Mesothelial cell of epicardium (in vitro differentiated cells): ENCODE measurements at regions not wholly inside any gene's neighbourhood (a gene's known extent, or its start where the extent isn't known, plus 50 kb on each side); places are given as distances from the start of the nearest gene placed in this dataset.

ENCODE experiments used
- DNase-seq, 2 experiments: peaks; one replicate each; pipeline ENCODE4 v3.0.0; 2021; ENCODE audit warnings: low spot score in 2 of 2; ENCODE audit not compliant: unreplicated experiment in 2 of 2
- H3K27ac Mint-ChIP-seq: 2 replicates; pipeline ENCODE4 v1.8.0; 2021; ENCODE audit warnings: mixed read lengths
- H3K27me3 Mint-ChIP-seq: 2 replicates; pipeline ENCODE4 v1.8.0; 2021; ENCODE audit warnings: low read depth, mixed read lengths
- H3K36me3 Mint-ChIP-seq: 2 replicates; pipeline ENCODE4 v1.8.0; 2021; ENCODE audit warnings: mixed read lengths
- H3K4me1 Mint-ChIP-seq: 2 replicates; pipeline ENCODE4 v1.8.0; 2021; ENCODE audit warnings: mixed read lengths
- H3K4me3 Mint-ChIP-seq: 2 replicates; pipeline ENCODE4 v1.8.0; 2021; ENCODE audit warnings: mild to moderate bottlenecking, moderate library complexity, mixed read lengths
- H3K9me3 Mint-ChIP-seq: 2 replicates; pipeline ENCODE4 v1.8.0; 2021; ENCODE audit warnings: mixed read lengths
- TF ChIP-seq, protein P1 (sequence below): fragments of 200-600 bp; sonication (generic); IDR thresholded peaks from one replicate; pipeline ENCODE4 v1.5.0; 2021; ENCODE audit warnings: antibody characterized with exemption; ENCODE audit not compliant: unreplicated experiment

DNA sequence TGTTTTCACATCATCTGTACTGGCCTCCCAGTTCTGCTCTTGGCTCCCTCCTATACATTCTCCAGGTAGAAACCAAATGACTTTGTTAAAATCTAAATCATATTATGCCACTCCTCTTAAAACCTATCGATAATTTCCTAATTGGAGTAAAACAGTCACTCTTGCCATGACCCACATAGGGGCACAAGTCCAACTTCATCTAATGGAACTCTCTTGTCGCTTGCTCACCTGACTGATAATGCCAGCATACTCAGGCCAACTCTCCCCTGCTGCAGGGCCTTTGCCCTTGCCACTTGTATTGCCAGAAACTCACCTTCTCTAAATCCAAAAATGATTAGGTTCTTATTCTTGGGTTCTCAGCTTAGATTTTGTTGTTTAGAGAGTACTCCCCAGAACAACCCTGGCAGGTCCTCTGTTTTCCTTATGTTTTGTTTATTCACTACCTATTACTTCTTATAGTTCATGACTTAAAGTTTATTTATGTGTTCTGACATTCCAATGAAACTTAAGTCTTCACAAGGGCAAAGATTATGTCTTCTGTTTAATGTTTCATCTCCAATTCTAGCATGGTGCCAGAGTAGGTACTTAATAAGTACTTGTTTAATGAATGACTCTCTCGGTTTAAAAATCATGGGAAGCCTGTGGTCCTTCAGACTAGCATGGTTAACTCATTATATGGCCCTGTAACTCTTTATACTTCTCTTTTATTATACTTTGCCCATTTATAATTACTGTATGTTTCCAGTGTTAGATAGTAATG, 345.9 kb upstream of the SMIM30 start:
- DNase-seq: no peak
- no peaks in the 10 kb centered on the region for H3K36me3 Mint-ChIP-seq
- no peaks in the 10 kb centered on the region for H3K27me3 Mint-ChIP-seq
- H3K9me3 Mint-ChIP-seq: peaks cover 76% of the 10 kb centered on the region
- H3K27ac Mint-ChIP-seq: no peak overlapping the region
- no peaks in the 10 kb centered on the region for H3K4me1 Mint-ChIP-seq
- TF ChIP-seq, protein P1, sequence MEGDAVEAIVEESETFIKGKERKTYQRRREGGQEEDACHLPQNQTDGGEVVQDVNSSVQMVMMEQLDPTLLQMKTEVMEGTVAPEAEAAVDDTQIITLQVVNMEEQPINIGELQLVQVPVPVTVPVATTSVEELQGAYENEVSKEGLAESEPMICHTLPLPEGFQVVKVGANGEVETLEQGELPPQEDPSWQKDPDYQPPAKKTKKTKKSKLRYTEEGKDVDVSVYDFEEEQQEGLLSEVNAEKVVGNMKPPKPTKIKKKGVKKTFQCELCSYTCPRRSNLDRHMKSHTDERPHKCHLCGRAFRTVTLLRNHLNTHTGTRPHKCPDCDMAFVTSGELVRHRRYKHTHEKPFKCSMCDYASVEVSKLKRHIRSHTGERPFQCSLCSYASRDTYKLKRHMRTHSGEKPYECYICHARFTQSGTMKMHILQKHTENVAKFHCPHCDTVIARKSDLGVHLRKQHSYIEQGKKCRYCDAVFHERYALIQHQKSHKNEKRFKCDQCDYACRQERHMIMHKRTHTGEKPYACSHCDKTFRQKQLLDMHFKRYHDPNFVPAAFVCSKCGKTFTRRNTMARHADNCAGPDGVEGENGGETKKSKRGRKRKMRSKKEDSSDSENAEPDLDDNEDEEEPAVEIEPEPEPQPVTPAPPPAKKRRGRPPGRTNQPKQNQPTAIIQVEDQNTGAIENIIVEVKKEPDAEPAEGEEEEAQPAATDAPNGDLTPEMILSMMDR: no peak
- H3K4me3 Mint-ChIP-seq: no peak overlapping the region

DNA sequence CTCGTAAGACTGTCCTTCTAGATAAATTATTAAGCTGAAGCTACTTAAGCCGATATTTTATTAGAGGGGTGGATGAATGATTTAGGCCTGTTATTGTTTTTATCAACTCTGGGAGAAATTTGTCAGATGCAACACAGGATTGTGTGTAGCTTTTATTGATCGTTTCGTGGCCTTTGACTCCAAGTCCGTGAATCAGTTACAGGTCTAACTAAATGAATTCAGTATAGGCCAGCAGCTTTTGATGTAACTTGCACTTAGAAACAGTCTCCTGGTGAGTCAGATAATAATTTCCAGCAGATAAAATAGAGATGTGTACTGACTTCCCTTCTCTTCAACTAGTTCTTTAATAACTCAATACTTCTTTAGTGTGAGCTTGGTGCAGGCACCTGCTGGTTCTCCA, 341.7 kb upstream of the SMIM30 start:
- Mint-ChIP-seq H3K36me3 (no peaks in the 10 kb centered on the region), H3K27ac (no peak overlapping the region), H3K4me1 (no peaks in the 10 kb centered on the region), H3K9me3 (peaks cover 75% of the 10 kb centered on the region), H3K27me3 (no peaks in the 10 kb centered on the region), H3K4me3 (no peak overlapping the region)
- TF ChIP-seq, protein P1: no peak
- DNase-seq: no peak

DNA sequence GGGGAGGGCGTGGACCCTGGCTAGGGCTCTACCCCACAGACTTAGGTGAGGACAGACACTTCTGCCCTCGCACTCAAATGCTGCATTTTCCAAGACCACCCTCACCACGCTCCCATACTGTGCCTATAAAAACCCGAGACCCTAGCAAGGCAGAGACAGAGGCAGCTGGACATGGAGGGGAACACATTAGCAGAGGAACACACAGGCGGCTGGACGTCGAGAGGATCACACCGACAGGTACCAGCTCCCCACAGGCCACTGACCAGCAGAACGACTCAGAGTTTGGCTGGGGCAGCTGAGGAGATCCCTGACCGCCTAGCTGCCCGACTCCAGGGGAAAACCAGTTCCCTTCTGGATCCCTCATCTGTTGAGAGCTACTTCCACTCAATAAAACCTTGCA, 338.2 kb upstream of the SMIM30 start:
- Mint-ChIP-seq H3K27me3 (no peaks in the 10 kb centered on the region), H3K27ac (no peak overlapping the region), H3K36me3 (no peaks in the 10 kb centered on the region), H3K4me3 (no peak overlapping the region), H3K9me3 (peaks cover 52% of the 10 kb centered on the region), H3K4me1 (no peaks in the 10 kb centered on the region)
- no peak for DNase-seq
- TF ChIP-seq, protein P1: no peak

DNA sequence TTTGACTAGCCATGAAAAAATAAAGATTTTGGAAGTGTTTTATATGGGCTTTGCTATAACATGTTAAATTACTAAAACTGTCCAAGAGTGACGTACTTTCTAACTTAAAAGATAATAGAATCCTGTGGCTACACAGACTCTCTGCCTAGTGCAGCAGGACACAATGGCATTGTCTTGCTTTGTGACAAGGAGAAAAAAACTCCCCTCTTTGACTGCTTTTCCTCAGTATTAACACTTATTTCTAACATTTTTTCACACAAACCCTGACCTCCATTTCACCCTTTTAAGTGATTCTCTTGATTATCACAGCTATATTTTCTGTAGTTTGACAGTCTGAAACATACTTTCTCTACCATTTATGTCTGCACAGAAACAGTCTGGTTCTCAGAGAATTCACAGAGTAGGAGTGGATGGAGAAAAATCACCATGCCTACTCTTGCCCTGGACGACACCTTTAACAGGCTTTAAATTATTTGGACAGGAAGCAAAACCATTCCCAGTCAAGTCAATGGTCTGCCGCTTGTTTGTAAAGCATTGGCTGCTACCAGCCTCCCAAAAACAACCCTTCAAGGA, 336.3 kb upstream of the SMIM30 start:
- Mint-ChIP-seq H3K4me3 (no peak overlapping the region), H3K27ac (no peak overlapping the region), H3K9me3 (peaks cover 48% of the 10 kb centered on the region), H3K27me3 (no peaks in the 10 kb centered on the region), H3K36me3 (no peaks in the 10 kb centered on the region), H3K4me1 (no peaks in the 10 kb centered on the region)
- DNase-seq: no peak
- TF ChIP-seq, protein P1: no peak

DNA sequence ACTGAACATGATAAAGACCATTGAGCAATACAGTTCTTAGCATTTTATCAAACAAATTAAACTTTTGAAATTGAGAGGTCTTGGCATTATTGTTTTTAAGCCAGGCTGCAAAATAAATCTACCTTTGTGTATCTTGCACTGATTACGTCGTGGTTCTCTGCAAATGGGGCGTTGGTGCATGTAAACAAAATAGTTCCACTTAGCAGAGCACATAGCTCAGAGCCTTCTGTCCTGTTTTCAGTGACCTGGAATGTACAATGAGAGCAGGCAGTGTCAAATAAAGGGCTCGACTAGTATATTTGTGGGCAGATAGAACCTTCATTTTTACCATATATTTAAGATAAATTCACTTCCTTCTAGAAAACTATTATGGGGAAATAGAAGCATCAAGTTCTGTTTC, 333.9 kb upstream of the SMIM30 start:
- no peak for DNase-seq
- no peaks in the 10 kb centered on the region for H3K36me3 Mint-ChIP-seq
- H3K27ac Mint-ChIP-seq: no peak overlapping the region
- no peaks in the 10 kb centered on the region for H3K4me1 Mint-ChIP-seq
- H3K27me3 Mint-ChIP-seq: no peaks in the 10 kb centered on the region
- peaks cover 36% of the 10 kb centered on the region for H3K9me3 Mint-ChIP-seq
- no peak overlapping the region for H3K4me3 Mint-ChIP-seq
- TF ChIP-seq, protein P1: no peak
